ENCODE measurements at regions not wholly inside any gene's neighbourhood (a gene's known extent, or its start where the extent isn't known, plus 50 kb on each side); places are given as distances from the start of the nearest gene placed in this dataset.
"Not testable (repeated sequence)": the region's sequence is repeated elsewhere in the genome, so short reads cannot be mapped to it uniquely, and the experiment has no call there.

DNA sequence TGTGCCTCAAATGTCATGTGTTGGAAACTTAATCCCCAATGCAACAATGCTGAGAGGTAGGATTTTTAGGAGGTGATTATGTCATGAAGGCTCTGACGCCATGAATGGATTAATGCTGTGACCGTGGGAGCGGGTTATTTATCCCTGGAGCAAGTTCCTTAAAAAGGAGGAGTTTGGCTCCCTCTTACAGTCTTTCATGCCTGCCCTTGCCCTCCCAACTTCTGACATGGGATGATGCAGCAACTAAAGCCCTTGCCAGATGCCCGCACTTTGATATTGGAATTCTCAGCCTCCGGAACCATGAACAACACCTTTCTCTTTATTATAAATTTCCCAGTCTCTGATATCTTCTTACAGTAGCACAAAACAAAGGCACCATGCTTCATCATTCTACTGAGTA is 685.3 kb upstream of the CHRM3 start:
- no peaks in the 10 kb centered on the region for H3K9me3 ChIP-seq (ENCODE audit: insufficient read depth, low read length, severe bottlenecking)
- H3K4me1 ChIP-seq (ENCODE audit: insufficient read depth, low read length), result no peaks in the 10 kb centered on the region
- no peak overlapping the region for H3K27ac ChIP-seq (ENCODE audit: low read length)
- no peak overlapping the region for H3K4me3 ChIP-seq (ENCODE audit: low read depth in 1 of 2, low read length in 2 of 2)
- DNase-seq (no peak), ATAC-seq (ENCODE audit: insufficient read depth, low read depth) (no peak)
- H3K36me3 ChIP-seq (ENCODE audit: insufficient read depth, low read length), result no peaks in the 10 kb centered on the region
- H4K20me1 ChIP-seq (ENCODE audit: insufficient read depth, low read length), result no peaks in the 10 kb centered on the region
- H3K27me3 ChIP-seq (ENCODE audit: insufficient read depth, low read length, poor library complexity), result no peaks in the 10 kb centered on the region
- H3K4me2 ChIP-seq (ENCODE audit: insufficient read depth, low read length), result no peak overlapping the region
- no peak overlapping the region for H3K9ac ChIP-seq (ENCODE audit: low read depth, low read length)
- no peak overlapping the region for H2AFZ ChIP-seq (ENCODE audit: low read depth, low read length)
- H3K79me2 ChIP-seq (ENCODE audit: insufficient read depth, low read length), result no peaks in the 10 kb centered on the region
- TF ChIP-seq EZH2 (IDR thresholded peaks at IDR 0.05; ENCODE audit: borderline replicate concordance, low read depth, low read length, severe bottlenecking), result no peak
- TF ChIP-seq, protein P1, sequence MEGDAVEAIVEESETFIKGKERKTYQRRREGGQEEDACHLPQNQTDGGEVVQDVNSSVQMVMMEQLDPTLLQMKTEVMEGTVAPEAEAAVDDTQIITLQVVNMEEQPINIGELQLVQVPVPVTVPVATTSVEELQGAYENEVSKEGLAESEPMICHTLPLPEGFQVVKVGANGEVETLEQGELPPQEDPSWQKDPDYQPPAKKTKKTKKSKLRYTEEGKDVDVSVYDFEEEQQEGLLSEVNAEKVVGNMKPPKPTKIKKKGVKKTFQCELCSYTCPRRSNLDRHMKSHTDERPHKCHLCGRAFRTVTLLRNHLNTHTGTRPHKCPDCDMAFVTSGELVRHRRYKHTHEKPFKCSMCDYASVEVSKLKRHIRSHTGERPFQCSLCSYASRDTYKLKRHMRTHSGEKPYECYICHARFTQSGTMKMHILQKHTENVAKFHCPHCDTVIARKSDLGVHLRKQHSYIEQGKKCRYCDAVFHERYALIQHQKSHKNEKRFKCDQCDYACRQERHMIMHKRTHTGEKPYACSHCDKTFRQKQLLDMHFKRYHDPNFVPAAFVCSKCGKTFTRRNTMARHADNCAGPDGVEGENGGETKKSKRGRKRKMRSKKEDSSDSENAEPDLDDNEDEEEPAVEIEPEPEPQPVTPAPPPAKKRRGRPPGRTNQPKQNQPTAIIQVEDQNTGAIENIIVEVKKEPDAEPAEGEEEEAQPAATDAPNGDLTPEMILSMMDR (IDR thresholded peaks at IDR 0.05; ENCODE audit: borderline replicate concordance, extremely low read depth, low read length, poor library complexity, severe bottlenecking), result no peak

DNA sequence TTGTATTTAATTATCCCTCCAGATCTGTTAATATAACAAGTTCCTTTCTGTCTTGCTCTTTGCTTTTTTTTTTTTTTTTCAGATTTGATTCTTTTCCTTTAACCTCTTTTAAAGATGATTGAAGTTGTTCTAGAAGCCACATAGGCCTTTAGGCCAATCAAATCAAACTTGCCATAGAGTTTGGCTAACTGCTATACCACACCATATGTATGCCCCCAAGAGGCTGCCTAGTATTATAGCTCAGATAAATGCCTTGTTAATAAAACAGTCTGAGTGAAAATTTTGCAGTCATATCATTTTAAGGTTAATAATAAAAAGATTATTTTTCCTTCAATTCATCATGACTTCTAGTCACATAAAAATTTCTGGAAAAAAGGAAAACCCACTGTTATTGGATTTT is 696.0 kb upstream of the CHRM3 start:
- no peaks in the 10 kb centered on the region for H4K20me1 ChIP-seq (ENCODE audit: insufficient read depth, low read length)
- H3K27me3 ChIP-seq (ENCODE audit: insufficient read depth, low read length, poor library complexity), result no peaks in the 10 kb centered on the region
- no peak overlapping the region for H3K4me3 ChIP-seq (ENCODE audit: low read depth in 1 of 2, low read length in 2 of 2)
- no peak overlapping the region for H3K9ac ChIP-seq (ENCODE audit: low read depth, low read length)
- no peak overlapping the region for H3K4me2 ChIP-seq (ENCODE audit: insufficient read depth, low read length)
- ATAC-seq (ENCODE audit: insufficient read depth, low read depth), result no peak
- no peaks in the 10 kb centered on the region for H3K79me2 ChIP-seq (ENCODE audit: insufficient read depth, low read length)
- no peak for DNase-seq
- no peak overlapping the region for H3K27ac ChIP-seq (ENCODE audit: low read length)
- no peak overlapping the region for H2AFZ ChIP-seq (ENCODE audit: low read depth, low read length)
- no peaks in the 10 kb centered on the region for H3K9me3 ChIP-seq (ENCODE audit: insufficient read depth, low read length, severe bottlenecking)
- H3K36me3 ChIP-seq (ENCODE audit: insufficient read depth, low read length), result no peaks in the 10 kb centered on the region
- TF ChIP-seq, protein P1 (IDR thresholded peaks at IDR 0.05; ENCODE audit: borderline replicate concordance, extremely low read depth, low read length, poor library complexity, severe bottlenecking), result no peak
- TF ChIP-seq EZH2 (IDR thresholded peaks at IDR 0.05; ENCODE audit: borderline replicate concordance, low read depth, low read length, severe bottlenecking), result no peak
- H3K4me1 ChIP-seq (ENCODE audit: insufficient read depth, low read length), result no peaks in the 10 kb centered on the region

DNA sequence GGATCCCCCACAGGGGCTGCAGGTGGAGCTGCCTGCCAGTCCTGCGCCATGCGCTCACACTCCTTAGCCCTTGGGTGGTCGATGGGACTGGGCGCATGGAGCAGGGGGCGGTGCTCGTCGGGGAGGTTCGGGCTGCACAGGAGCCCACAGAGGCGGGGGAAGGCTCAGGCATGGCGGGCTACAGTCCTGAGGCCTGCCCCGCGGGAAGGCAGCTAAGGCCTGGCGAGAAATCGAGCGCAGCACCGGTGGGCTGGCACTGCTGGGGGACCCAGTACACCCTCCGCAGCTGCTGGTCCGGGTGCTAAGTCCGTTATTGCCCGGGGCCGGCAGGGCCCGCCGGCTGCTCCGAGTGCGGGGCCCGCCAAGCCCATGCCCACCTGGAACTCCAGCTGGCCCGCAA is 701.8 kb upstream of the CHRM3 start:
- H3K4me1 ChIP-seq (ENCODE audit: insufficient read depth, low read length); H3K4me3 ChIP-seq (ENCODE audit: low read depth in 1 of 2, low read length in 2 of 2); H3K9ac ChIP-seq (ENCODE audit: low read depth, low read length); H3K79me2 ChIP-seq (ENCODE audit: insufficient read depth, low read length); H2AFZ ChIP-seq (ENCODE audit: low read depth, low read length); H4K20me1 ChIP-seq (ENCODE audit: insufficient read depth, low read length); H3K27ac ChIP-seq (ENCODE audit: low read length); H3K36me3 ChIP-seq (ENCODE audit: insufficient read depth, low read length); H3K9me3 ChIP-seq (ENCODE audit: insufficient read depth, low read length, severe bottlenecking); DNase-seq; H3K4me2 ChIP-seq (ENCODE audit: insufficient read depth, low read length); H3K27me3 ChIP-seq (ENCODE audit: insufficient read depth, low read length, poor library complexity); ATAC-seq (ENCODE audit: insufficient read depth, low read depth): not testable (repeated sequence)

DNA sequence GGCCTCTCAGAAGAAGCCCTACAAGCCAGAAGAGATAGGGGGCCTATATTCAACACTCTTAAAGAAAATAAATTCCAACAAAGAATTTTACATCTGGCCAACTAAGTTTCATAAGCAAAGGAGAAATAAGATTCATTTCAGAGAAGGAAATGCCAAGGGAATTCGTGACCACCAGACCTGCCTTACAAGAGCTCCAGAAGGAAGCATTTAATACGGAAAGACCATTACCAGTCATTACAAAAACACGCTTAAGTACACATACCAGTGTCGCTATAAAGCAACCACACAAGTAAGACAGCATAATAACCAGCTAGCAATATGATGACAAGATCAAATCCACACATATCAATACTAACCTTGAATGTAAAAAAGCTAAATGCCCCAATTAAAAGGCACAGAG is 704.9 kb upstream of the CHRM3 start:
- Histone ChIP-seq H3K27ac (ENCODE audit: low read length) (no peak overlapping the region), H3K4me3 (ENCODE audit: low read depth in 1 of 2, low read length in 2 of 2) (no peak overlapping the region), H3K4me2 (ENCODE audit: insufficient read depth, low read length) (no peak overlapping the region)

More for the DNA sequence above, 704.9 kb upstream of the CHRM3 start:
- Histone ChIP-seq H3K9ac (ENCODE audit: low read depth, low read length) (no peak overlapping the region), H3K9me3 (ENCODE audit: insufficient read depth, low read length, severe bottlenecking) (no peaks in the 10 kb centered on the region), H3K36me3 (ENCODE audit: insufficient read depth, low read length) (no peaks in the 10 kb centered on the region), H3K4me1 (ENCODE audit: insufficient read depth, low read length) (no peaks in the 10 kb centered on the region), H2AFZ (ENCODE audit: low read depth, low read length) (no peak overlapping the region), H4K20me1 (ENCODE audit: insufficient read depth, low read length) (no peaks in the 10 kb centered on the region), H3K79me2 (ENCODE audit: insufficient read depth, low read length) (no peaks in the 10 kb centered on the region), H3K27me3 (ENCODE audit: insufficient read depth, low read length, poor library complexity) (no peaks in the 10 kb centered on the region)
- ATAC-seq (ENCODE audit: insufficient read depth, low read depth), result no peak
- no peak for TF ChIP-seq EZH2 (IDR thresholded peaks at IDR 0.05; ENCODE audit: borderline replicate concordance, low read depth, low read length, severe bottlenecking)
- TF ChIP-seq, protein P1 (IDR thresholded peaks at IDR 0.05; ENCODE audit: borderline replicate concordance, extremely low read depth, low read length, poor library complexity, severe bottlenecking), result no peak
- DNase-seq, result no peak

Data from DND-41 (cell line).